NCI-H187 treated with DMSO at 0.1 percent for 48 hours (cell line): ENCODE measurements at regions not wholly inside any gene's neighbourhood (a gene's known extent, or its start where the extent isn't known, plus 50 kb on each side); places are given as distances from the start of the nearest gene placed in this dataset.
"Not testable (repeated sequence)": the region's sequence is repeated elsewhere in the genome, so short reads cannot be mapped to it uniquely, and the experiment has no call there.

Source experiments
- DNase-seq: peaks from one replicate; lab custom pipeline; 2025; lab: John Stamatoyannopoulos, UW

GRCh38 chr14:44453433-44454171 is 53.5 kb downstream of the FSCB start:
- no peak for DNase-seq

GRCh38 chr14:44450232-44450631 is 56.9 kb downstream of the FSCB start:
- not testable (repeated sequence) for DNase-seq

GRCh38 chr14:44449680-44450079 is 57.4 kb downstream of the FSCB start:
- DNase-seq: no peak

- no peak for DNase-seq
These were observed 58.1 kb downstream of the FSCB start for GRCh38 chr14:44448951-44449358.

GRCh38 chr14:44446965-44447364 is 60.1 kb downstream of the FSCB start:
- DNase-seq: no peak

GRCh38 chr14:44444454-44444853 is 62.6 kb downstream of the FSCB start:
- no peak for DNase-seq

- DNase-seq: no peak
These were observed 68.1 kb downstream of the FSCB start for GRCh38 chr14:44438936-44439335.

- DNase-seq: no peak
These were observed 68.9 kb downstream of the FSCB start for GRCh38 chr14:44438221-44438620.

GRCh38 chr14:44436458-44436857 is 70.6 kb downstream of the FSCB start:
- no peak for DNase-seq

GRCh38 chr14:44428231-44428945 is 78.7 kb downstream of the FSCB start:
- no peak for DNase-seq

GRCh38 chr14:44422699-44423098 is 84.4 kb downstream of the FSCB start:
- DNase-seq: no peak

GRCh38 chr14:44420226-44420625 is 86.9 kb downstream of the FSCB start:
- DNase-seq: no peak

GRCh38 chr14:44418856-44419255 is 88.2 kb downstream of the FSCB start:
- DNase-seq: no peak

GRCh38 chr14:44417809-44418208 is 89.3 kb downstream of the FSCB start:
- DNase-seq: no peak

- no peak for DNase-seq
These were observed 92.4 kb downstream of the FSCB start for GRCh38 chr14:44414646-44415045.

GRCh38 chr14:44412858-44413569 is 94.1 kb downstream of the FSCB start:
- no peak for DNase-seq

GRCh38 chr14:44405011-44405486 is 102.0 kb downstream of the FSCB start:
- DNase-seq: no peak

- DNase-seq: no peak
These were observed 102.5 kb downstream of the FSCB start for GRCh38 chr14:44404599-44404998.

- no peak for DNase-seq
These were observed 103.0 kb downstream of the FSCB start for GRCh38 chr14:44404036-44404435.

- no peak for DNase-seq
These were observed 103.9 kb downstream of the FSCB start for GRCh38 chr14:44403193-44403592.

- no peak for DNase-seq
These were observed 110.9 kb downstream of the FSCB start for GRCh38 chr14:44396226-44396625.

- DNase-seq: no peak
These were observed 114.1 kb downstream of the FSCB start for GRCh38 chr14:44392984-44393383.

- DNase-seq: no peak
These were observed 118.8 kb downstream of the FSCB start for GRCh38 chr14:44388306-44388705.
